ENCODE measurements at regions not wholly inside any gene's neighbourhood (a gene's known extent, or its start where the extent isn't known, plus 50 kb on each side); places are given as distances from the start of the nearest gene placed in this dataset.

- Histone ChIP-seq H2AFZ (ENCODE audit: low read depth, low read length) (no peak overlapping the region), H3K4me3 (ENCODE audit: low read length) (no peak overlapping the region), H3K4me2 (ENCODE audit: low read length) (no peak overlapping the region), H3F3A (ENCODE audit: insufficient read depth, low read length, poor library complexity, severe bottlenecking) (no peaks in the 10 kb centered on the region), H3K79me2 (replicated peaks; ENCODE audit: insufficient read depth, low read length) (no peaks in the 10 kb centered on the region), H3K9me2 (ENCODE audit: insufficient read depth, low read length) (no peaks in the 10 kb centered on the region), H3K27ac (ENCODE audit: low read length) (no peak overlapping the region), H4K20me1 (ENCODE audit: insufficient read depth) (no peaks in the 10 kb centered on the region), H3K9me3 (ENCODE audit: low read length) (no peaks in the 10 kb centered on the region), H3K27me3 (ENCODE audit: insufficient read depth, low read depth, low read length) (no peaks in the 10 kb centered on the region), H3K36me3 (ENCODE audit: insufficient read depth, low read length) (no peaks in the 10 kb centered on the region), H3K9ac (ENCODE audit: low read length) (no peak overlapping the region)
- TF ChIP-seq RAD21 (conservative IDR thresholded peaks at IDR 0.05) (no peak), SMC3 (conservative IDR thresholded peaks at IDR 0.05; ENCODE audit: poor library complexity) (no peak), POLR2AphosphoS5 (IDR thresholded peaks at IDR 0.05) (no peak), EP300 (conservative IDR thresholded peaks at IDR 0.05; ENCODE audit: poor library complexity, severe bottlenecking) (no peak), REST (IDR thresholded peaks at IDR 0.05; ENCODE audit: borderline replicate concordance) (no peak), CTCF (IDR thresholded peaks at IDR 0.05; ENCODE audit: poor library complexity, severe bottlenecking) (no peak), EZH2 (IDR thresholded peaks at IDR 0.05; ENCODE audit: borderline replicate concordance, insufficient read depth, low read length, poor library complexity, severe bottlenecking) (no peak), MXI1 (conservative IDR thresholded peaks at IDR 0.05; ENCODE audit: poor library complexity, severe bottlenecking) (no peak), TAF1 (IDR thresholded peaks at IDR 0.05; ENCODE audit: low read depth) (no peak)
Measured at GRCh38 chr15:63440756-63441155, 59.1 kb upstream of the CA12 start.

GRCh38 chr15:63441266-63441665 lies 59.6 kb upstream of the CA12 start:
- Histone ChIP-seq H2AFZ (ENCODE audit: low read depth, low read length) (no peak overlapping the region), H3K9me2 (ENCODE audit: insufficient read depth, low read length) (no peaks in the 10 kb centered on the region), H3K79me2 (replicated peaks; ENCODE audit: insufficient read depth, low read length) (no peaks in the 10 kb centered on the region), H3K4me3 (ENCODE audit: low read length) (no peak overlapping the region), H3K27me3 (ENCODE audit: insufficient read depth, low read depth, low read length) (no peaks in the 10 kb centered on the region), H3K36me3 (ENCODE audit: insufficient read depth, low read length) (no peaks in the 10 kb centered on the region), H3K9me3 (ENCODE audit: low read length) (no peaks in the 10 kb centered on the region), H3K27ac (ENCODE audit: low read length) (no peak overlapping the region), H3K4me2 (ENCODE audit: low read length) (no peak overlapping the region), H3K9ac (ENCODE audit: low read length) (no peak overlapping the region), H3F3A (ENCODE audit: insufficient read depth, low read length, poor library complexity, severe bottlenecking) (no peaks in the 10 kb centered on the region), H4K20me1 (ENCODE audit: insufficient read depth) (no peaks in the 10 kb centered on the region)
- no peak for TF ChIP-seq RAD21 (conservative IDR thresholded peaks at IDR 0.05)
- TF ChIP-seq TAF1 (IDR thresholded peaks at IDR 0.05; ENCODE audit: low read depth), result no peak
- TF ChIP-seq EZH2 (IDR thresholded peaks at IDR 0.05; ENCODE audit: borderline replicate concordance, insufficient read depth, low read length, poor library complexity, severe bottlenecking), result no peak
- no peak for TF ChIP-seq MXI1 (conservative IDR thresholded peaks at IDR 0.05; ENCODE audit: poor library complexity, severe bottlenecking)
- no peak for TF ChIP-seq POLR2AphosphoS5 (IDR thresholded peaks at IDR 0.05)
- TF ChIP-seq CTCF (IDR thresholded peaks at IDR 0.05; ENCODE audit: poor library complexity, severe bottlenecking), result no peak
- TF ChIP-seq SMC3 (conservative IDR thresholded peaks at IDR 0.05; ENCODE audit: poor library complexity), result no peak
- TF ChIP-seq EP300 (conservative IDR thresholded peaks at IDR 0.05; ENCODE audit: poor library complexity, severe bottlenecking), result no peak
- TF ChIP-seq REST (IDR thresholded peaks at IDR 0.05; ENCODE audit: borderline replicate concordance), result no peak
